Neutrophil (primary cell): ENCODE measurements at regions not wholly inside any gene's neighbourhood (a gene's known extent, or its start where the extent isn't known, plus 50 kb on each side); places are given as distances from the start of the nearest gene placed in this dataset.
"Not testable (repeated sequence)": the region's sequence is repeated elsewhere in the genome, so short reads cannot be mapped to it uniquely, and the experiment has no call there.

Experiments
- H3K27ac ChIP-seq: fragments of 200-600 bp; sonication (generic); 2 replicates; pipeline ENCODE4 v1.5.1; 2016; ENCODE audit warnings: mild to moderate bottlenecking, moderate library complexity
- H3K27me3 ChIP-seq: fragments of 200-600 bp; sonication (generic); 2 replicates; pipeline ENCODE4 v1.6.0; 2016; ENCODE audit warnings: mild to moderate bottlenecking
- H3K36me3 ChIP-seq: fragments of 200-600 bp; sonication (generic); 2 replicates; pipeline ENCODE4 v1.5.1; 2017
- H3K4me1 ChIP-seq, 2 experiments: fragments of 200-600 bp in 1 of 2; sonication (generic) in 1 of 2; 1 replicate in 1 of 2; 2 replicates in 1 of 2; pipeline versions ENCODE4 v1.5.1 to v1.6.1; 2013 to 2016; ENCODE audit warnings: low read depth in 1 of 2, low read length in 1 of 2, mild to moderate bottlenecking in 1 of 2, moderate library complexity in 1 of 2; ENCODE audit not compliant: control insufficient read depth in 1 of 2, insufficient read depth in 1 of 2
- H3K4me3 ChIP-seq, 2 experiments: fragments of 200-600 bp in 1 of 2; sonication (generic) in 1 of 2; 1 replicate in 1 of 2; 2 replicates in 1 of 2; pipeline ENCODE4 v1.5.1; 2013 to 2016; ENCODE audit warnings: low read depth in 1 of 2, low read length in 1 of 2, mild to moderate bottlenecking in 1 of 2, moderate library complexity in 1 of 2
- H3K9me3 ChIP-seq: fragments of 200-600 bp; sonication (generic); 2 replicates; pipeline ENCODE4 v1.5.1; 2016
- TF ChIP-seq, protein P1 (sequence below): fragments of 200-600 bp; sonication (generic); IDR thresholded peaks from 2 replicates; pipeline ENCODE4 v1.5.1; 2016; ENCODE audit warnings: antibody characterized with exemption

DNA sequence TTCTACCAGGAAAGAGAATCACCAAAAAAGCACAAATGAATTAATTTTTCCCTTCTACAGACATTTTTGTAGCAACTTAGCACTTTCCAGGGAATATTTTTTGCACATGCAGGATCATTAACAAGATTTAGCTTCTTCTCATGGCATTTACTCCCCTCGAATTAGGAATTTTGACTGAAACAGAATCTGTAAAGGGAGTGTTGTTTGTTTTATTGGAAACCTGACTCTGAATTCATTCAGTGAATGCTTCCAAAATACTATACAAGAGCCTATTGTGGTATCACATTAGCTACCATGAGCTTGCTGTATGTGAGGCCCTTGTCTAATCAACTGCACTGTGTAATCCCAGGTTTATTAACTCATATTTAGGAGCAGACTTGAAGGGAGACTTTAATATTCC is 130.4 kb upstream of the ATP10A start:
- no peaks in the 10 kb centered on the region for H3K36me3 ChIP-seq
- no peaks in the 10 kb centered on the region for H3K4me1 ChIP-seq
- H3K27ac ChIP-seq: no peak overlapping the region
- TF ChIP-seq, protein P1, sequence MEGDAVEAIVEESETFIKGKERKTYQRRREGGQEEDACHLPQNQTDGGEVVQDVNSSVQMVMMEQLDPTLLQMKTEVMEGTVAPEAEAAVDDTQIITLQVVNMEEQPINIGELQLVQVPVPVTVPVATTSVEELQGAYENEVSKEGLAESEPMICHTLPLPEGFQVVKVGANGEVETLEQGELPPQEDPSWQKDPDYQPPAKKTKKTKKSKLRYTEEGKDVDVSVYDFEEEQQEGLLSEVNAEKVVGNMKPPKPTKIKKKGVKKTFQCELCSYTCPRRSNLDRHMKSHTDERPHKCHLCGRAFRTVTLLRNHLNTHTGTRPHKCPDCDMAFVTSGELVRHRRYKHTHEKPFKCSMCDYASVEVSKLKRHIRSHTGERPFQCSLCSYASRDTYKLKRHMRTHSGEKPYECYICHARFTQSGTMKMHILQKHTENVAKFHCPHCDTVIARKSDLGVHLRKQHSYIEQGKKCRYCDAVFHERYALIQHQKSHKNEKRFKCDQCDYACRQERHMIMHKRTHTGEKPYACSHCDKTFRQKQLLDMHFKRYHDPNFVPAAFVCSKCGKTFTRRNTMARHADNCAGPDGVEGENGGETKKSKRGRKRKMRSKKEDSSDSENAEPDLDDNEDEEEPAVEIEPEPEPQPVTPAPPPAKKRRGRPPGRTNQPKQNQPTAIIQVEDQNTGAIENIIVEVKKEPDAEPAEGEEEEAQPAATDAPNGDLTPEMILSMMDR: no peak
- no peak overlapping the region for H3K4me3 ChIP-seq
- H3K9me3 ChIP-seq: no peaks in the 10 kb centered on the region
- no peaks in the 10 kb centered on the region for H3K27me3 ChIP-seq

DNA sequence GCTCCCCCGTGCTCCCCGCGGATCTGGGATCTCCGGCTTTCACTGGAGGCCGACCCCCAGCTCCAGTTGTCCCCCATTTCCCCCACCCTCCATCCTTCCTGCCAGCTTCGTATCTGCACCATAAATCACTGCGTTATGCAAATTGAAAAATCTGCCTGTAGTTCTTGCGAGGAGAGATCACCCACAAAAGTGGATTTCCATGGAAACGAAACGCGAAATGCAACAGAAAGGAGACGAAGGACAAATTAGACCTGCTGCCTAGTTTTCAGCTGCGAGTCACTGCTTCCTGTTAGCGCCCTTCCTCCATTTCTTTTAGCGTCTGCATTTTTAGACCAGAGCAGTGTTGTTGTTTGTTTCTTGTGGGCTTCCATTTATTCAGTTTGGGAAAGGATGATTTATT is 127.1 kb upstream of the ATP10A start:
- H3K4me1 ChIP-seq: no peaks in the 10 kb centered on the region
- no peaks in the 10 kb centered on the region for H3K36me3 ChIP-seq
- TF ChIP-seq, protein P1: no peak
- no peaks in the 10 kb centered on the region for H3K27me3 ChIP-seq
- no peak overlapping the region for H3K27ac ChIP-seq
- H3K9me3 ChIP-seq: no peaks in the 10 kb centered on the region
- H3K4me3 ChIP-seq: no peak overlapping the region

DNA sequence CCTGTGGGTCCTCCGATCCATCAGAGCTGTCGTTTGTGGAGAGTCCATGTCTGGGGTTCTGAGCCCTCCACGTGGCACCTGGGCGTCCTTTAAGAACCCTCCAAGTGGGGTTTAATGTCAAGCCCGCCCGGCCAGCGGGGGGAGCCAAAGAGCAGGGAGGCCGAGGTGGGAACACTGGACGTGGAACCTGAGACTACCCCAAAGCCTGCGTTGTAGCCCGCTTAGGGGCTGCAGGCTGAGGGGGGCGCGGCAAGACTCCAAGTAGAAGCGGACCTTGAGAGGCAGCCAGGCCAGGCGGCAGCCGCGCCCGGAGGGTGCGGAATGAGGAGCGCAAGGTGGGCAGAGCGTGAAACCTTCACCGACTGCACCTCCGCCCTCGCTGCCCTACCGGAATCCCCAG is 126.2 kb upstream of the ATP10A start:
- Histone ChIP-seq H3K27me3 (no peaks in the 10 kb centered on the region), H3K4me3 (no peak overlapping the region), H3K36me3 (no peaks in the 10 kb centered on the region), H3K27ac (no peak overlapping the region), H3K9me3 (no peaks in the 10 kb centered on the region), H3K4me1 (no peaks in the 10 kb centered on the region)
- TF ChIP-seq, protein P1: no peak

DNA sequence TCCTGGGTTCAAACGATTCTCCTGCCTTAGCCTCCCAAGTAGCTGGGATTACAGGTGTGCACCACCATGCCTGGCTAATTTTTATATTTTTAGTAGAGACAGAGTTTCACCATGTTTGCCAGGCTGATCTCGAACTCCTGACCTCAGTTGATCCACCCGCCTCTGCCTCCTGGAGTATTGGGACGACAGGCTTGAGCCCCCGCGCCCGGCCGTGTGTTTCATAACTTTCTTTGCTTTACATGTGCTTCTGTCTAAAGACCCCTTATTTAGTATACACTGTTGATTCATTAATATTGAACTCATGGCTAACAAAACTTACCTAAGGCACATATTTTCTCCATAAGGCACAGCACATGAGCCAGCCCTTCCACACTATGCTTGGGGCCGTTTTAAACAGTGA is 125.6 kb upstream of the ATP10A start:
- not testable (repeated sequence) for H3K9me3 ChIP-seq, H3K36me3 ChIP-seq, H3K4me1 ChIP-seq, H3K27me3 ChIP-seq, H3K4me3 ChIP-seq, H3K27ac ChIP-seq

DNA sequence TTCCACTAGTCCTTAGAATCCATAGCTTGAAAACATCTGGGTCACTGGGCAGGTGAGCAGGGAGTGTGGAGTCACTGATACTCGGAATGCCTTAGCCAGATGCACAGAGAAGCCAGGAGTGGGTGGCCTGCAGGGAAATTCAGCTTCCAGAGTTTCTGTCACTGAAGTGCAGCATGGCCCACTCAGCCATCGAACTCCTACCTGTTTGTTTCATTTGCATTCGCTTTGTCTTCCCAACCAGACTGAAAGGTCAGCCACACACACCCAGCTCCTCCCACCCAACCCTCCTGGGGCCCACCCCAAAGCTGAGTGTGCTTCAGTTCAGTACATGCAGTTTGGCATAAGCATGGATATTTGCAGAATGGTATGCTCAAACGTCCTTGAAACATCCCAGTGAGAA is 124.5 kb upstream of the ATP10A start:
- no peak overlapping the region for H3K27ac ChIP-seq
- no peaks in the 10 kb centered on the region for H3K9me3 ChIP-seq
- H3K4me1 ChIP-seq: no peaks in the 10 kb centered on the region
- H3K4me3 ChIP-seq: no peak overlapping the region
- TF ChIP-seq, protein P1: no peak
- H3K36me3 ChIP-seq: no peaks in the 10 kb centered on the region
- H3K27me3 ChIP-seq: no peaks in the 10 kb centered on the region

DNA sequence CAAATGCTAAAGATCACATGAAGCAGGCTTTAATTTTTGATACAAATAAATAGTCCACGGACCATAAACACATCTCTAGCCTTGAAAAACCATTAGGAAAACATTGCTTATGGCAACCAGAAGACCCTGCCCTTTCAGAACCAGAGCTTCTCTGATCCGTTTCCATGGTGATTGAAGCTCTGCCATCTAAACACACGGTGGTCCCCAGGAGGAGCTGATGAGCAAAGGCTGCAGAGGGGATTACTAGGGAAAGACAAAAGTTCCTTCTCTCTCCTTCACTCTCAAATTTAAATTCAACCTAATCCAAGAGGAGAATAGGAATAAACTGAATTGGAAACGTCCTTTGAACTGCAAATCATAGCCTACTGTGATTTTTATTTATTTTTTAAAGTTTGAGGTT is 122.0 kb upstream of the ATP10A start:
- no peaks in the 10 kb centered on the region for H3K36me3 ChIP-seq
- no peaks in the 10 kb centered on the region for H3K4me1 ChIP-seq
- TF ChIP-seq, protein P1: no peak
- H3K27me3 ChIP-seq: no peaks in the 10 kb centered on the region
- no peak overlapping the region for H3K4me3 ChIP-seq
- no peaks in the 10 kb centered on the region for H3K9me3 ChIP-seq
- no peak overlapping the region for H3K27ac ChIP-seq
